ENCODE measurements at regions not wholly inside any gene's neighbourhood (a gene's known extent, or its start where the extent isn't known, plus 50 kb on each side); places are given as distances from the start of the nearest gene placed in this dataset.
"Not testable (repeated sequence)": the region's sequence is repeated elsewhere in the genome, so short reads cannot be mapped to it uniquely, and the experiment has no call there.

DNA sequence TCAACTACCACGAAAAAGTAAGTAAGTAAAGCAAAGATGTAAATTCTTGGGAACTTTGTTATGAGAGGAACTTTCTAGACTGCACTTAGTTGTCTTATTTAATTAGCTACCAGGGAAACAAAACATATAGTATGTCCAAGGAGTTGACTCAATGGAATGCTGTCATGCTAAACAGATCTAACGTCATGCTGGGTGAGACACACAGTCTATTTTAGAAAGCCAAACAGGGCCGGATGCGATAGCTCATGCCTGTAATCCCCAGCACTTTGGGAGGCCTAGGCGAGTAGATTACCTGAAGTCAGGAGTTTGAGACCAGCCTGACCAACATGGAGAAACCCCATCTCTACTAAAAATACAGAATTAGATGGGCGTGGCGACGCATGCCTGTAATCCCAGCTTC is 146.4 kb downstream of the NPIPA8 start:
- H3K9me3 ChIP-seq (replicated peaks in 1 of 11); H3K27me3 ChIP-seq; H3K36me3 ChIP-seq; H3K4me3 ChIP-seq; H4K20me1 ChIP-seq; H3K9ac ChIP-seq; H3K27ac ChIP-seq; H3K4me1 ChIP-seq; H3K4me2 ChIP-seq: not testable (repeated sequence)

DNA sequence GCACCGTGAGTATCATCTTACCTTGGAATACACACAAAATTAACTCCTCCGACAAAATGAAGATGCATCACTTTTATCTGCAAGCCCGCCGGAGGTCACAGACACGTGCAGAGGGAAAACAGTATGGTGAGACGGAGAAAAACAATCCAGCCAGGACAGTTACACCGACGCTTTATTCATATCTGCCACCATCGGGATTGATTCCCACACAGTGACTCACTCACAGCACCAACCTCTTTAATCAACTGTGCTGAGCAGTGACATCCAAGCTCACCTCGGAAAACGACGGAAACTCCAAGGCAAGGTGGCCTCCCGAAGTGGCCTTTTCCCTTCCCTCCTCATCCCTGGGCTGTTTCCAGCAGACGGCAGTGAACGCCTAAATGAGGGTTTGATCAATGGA is 151.8 kb downstream of the NPIPA8 start:
- not testable (repeated sequence) for H3K9me3 ChIP-seq (replicated peaks in 1 of 11); H3K27ac ChIP-seq; H3K9ac ChIP-seq; H4K20me1 ChIP-seq; H3K4me1 ChIP-seq; H3K27me3 ChIP-seq; H3K4me2 ChIP-seq; H3K36me3 ChIP-seq; H3K4me3 ChIP-seq

DNA sequence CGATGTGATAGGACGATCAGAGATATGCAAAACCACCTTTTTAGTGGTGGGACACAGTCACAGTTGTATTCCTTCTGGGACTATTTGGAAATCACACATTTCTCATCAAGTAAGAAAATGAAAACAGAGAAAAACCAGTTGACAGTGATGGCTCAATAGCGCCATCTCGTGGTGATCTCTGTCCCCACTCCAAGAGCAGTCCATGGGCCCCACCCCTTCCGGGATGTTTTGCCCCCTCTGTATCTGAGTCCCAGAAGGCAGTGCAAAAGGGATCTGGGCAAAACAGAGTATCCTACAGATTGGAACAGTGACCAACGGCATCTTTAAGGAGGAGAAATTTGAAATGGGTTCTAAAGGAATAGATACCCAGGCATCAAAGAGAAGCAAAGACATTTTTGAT is 155.5 kb downstream of the NPIPA8 start:
- H3K9ac ChIP-seq; H3K4me1 ChIP-seq; H3K4me2 ChIP-seq; H3K36me3 ChIP-seq; H4K20me1 ChIP-seq; H3K27ac ChIP-seq; H3K9me3 ChIP-seq (replicated peaks in 1 of 11); H3K4me3 ChIP-seq; H3K27me3 ChIP-seq: not testable (repeated sequence)

DNA sequence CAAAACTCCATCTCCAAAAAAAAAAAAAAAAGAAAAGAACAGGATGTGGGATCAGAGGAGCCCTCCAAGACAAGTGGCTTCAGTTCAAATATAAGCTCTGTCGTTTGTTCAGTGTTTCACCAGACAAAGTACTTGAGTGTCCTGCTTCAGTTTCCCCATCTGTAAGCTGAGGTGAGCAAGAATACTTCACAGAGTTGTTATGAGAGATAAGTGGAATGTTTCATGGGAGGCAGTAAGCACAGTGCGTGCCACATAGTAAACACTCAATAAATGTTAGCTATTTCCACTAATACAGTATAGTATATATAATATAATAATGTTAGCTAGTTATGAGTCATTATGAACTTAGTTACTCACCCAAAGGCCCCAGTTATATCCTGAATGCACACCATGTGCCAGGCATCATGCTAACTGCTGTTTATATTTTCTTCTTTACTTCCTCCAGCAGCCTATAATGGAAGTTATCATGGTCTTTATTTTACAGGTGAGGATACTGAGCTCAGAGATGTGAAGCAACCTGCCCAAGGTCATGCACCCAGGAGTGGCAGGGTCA is 162.5 kb downstream of the NPIPA8 start:
- H3K36me3 ChIP-seq; H3K27me3 ChIP-seq; H3K4me2 ChIP-seq; H3K9me3 ChIP-seq (replicated peaks in 1 of 11); H3K4me3 ChIP-seq; H3K27ac ChIP-seq; H4K20me1 ChIP-seq; H3K9ac ChIP-seq; H3K4me1 ChIP-seq: not testable (repeated sequence)

DNA sequence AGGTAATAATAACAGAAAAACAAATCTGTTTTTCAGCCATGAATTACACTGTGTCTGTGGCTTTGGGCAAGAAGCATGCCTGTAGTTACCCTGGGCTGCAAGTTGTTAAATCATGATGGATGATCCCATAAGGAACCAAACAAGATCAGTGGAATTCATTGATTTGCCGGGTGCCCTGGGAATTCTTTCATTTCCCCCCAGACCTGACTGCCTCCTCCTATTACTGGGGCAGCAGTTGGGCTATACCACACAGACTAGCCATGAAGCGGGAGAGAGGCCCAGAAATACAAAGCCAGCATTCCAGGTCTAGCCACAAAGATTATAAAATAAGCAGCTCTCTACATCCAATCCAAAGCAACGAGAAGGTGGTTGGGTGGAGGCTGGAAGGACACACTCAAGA is 174.2 kb downstream of the NPIPA8 start:
- not testable (repeated sequence) for H4K20me1 ChIP-seq; H3K36me3 ChIP-seq; H3K4me3 ChIP-seq; H3K27me3 ChIP-seq; H3K9ac ChIP-seq; H3K4me2 ChIP-seq; H3K27ac ChIP-seq; H3K4me1 ChIP-seq; H3K9me3 ChIP-seq (replicated peaks in 1 of 11)

DNA sequence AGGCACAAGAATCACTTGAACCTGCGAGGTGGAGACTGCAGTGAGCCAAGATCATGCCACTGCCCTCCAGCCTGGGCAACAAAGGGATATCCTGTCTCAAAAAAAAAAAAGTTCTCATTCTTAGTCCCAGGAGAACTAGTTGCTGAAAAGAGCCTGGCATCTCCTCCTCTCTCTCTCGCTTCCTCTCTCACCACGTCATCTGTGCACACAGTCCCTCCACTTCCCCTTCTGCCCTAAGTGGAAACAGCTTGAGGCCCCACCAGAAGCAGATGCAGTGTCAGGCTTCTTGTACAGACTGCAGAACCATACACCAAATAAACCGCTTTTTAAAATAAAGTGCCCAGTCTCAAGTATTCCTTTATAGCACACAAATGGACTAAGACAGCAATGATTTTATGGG is 175.3 kb downstream of the NPIPA8 start:
- H3K27me3 ChIP-seq; H3K36me3 ChIP-seq; H3K4me1 ChIP-seq; H4K20me1 ChIP-seq; H3K9ac ChIP-seq; H3K27ac ChIP-seq; H3K9me3 ChIP-seq (replicated peaks in 1 of 11); H3K4me3 ChIP-seq: not testable (repeated sequence)
- 0 out of 22 replicates have a peak overlapping the region, but pooled peaks of 1 of the 11 experiments have one; percentile 13 for H3K4me2 ChIP-seq

DNA sequence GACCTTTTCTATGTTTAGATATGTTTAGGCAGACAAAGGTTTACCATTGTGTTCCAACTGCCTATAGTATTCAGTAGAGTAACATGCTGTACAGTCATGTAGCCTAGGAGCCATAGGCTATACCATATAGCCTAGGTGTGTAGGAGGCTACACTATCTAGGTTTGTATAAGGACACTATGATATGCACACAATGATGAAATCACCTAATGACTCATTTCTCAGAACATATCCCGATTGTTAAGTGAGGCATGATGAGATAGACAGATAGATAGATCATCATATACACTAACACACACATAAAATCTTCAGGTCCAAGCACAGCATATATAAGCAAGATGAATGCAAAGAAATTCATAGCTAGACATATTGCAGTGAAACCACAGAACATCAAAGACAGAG is 177.4 kb downstream of the NPIPA8 start:
- H3K9ac ChIP-seq; H3K9me3 ChIP-seq (replicated peaks in 1 of 11); H3K27me3 ChIP-seq; H3K4me3 ChIP-seq; H4K20me1 ChIP-seq; H3K27ac ChIP-seq; H3K4me2 ChIP-seq; H3K36me3 ChIP-seq; H3K4me1 ChIP-seq: not testable (repeated sequence)

DNA sequence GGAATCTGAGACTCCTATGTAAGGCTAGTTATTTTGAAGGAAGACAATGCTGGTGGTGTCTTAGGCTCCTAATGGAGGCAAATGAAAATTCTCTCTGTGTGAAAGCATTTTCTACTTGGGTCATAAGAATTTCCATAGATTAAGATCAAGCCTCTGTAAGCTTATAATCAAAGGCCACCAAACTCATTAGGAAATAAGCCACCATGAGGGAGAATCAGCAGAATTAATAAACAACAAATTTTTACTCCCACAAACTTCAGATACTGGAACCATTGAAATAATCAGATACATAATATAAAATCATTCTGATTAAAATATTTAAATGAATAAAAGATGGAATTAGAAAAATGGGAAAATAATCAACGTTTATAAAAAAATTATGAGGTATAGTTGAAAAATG is 178.7 kb downstream of the NPIPA8 start:
- H3K4me1 ChIP-seq; H3K27me3 ChIP-seq; H3K4me2 ChIP-seq; H3K27ac ChIP-seq; H3K4me3 ChIP-seq; H3K9ac ChIP-seq; H4K20me1 ChIP-seq; H3K9me3 ChIP-seq (replicated peaks in 1 of 11); H3K36me3 ChIP-seq: not testable (repeated sequence)

DNA sequence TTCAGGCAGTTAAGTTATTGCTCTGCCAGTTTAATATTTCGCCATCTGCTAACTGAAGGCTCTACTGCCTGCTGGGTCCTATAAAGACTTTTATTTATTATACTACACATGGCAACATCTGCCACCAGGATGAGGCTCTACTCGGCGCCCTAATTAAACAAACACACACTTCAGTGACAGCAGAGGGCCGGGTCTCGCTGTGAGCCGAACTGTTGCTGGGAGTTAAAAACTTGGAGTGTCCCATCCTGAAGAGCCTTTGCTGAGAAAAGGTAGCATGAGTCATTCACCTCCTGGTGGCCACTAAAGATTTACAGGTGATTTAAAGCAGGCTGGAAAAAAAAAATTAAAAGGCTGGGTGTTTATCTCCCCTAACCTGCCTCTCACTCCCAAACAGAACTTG is 183.7 kb downstream of the NPIPA8 start:
- not testable (repeated sequence) for H3K36me3 ChIP-seq; H3K9ac ChIP-seq; H4K20me1 ChIP-seq; H3K27ac ChIP-seq; H3K4me3 ChIP-seq; H3K9me3 ChIP-seq (replicated peaks in 1 of 11); H3K27me3 ChIP-seq; H3K4me2 ChIP-seq; H3K4me1 ChIP-seq

DNA sequence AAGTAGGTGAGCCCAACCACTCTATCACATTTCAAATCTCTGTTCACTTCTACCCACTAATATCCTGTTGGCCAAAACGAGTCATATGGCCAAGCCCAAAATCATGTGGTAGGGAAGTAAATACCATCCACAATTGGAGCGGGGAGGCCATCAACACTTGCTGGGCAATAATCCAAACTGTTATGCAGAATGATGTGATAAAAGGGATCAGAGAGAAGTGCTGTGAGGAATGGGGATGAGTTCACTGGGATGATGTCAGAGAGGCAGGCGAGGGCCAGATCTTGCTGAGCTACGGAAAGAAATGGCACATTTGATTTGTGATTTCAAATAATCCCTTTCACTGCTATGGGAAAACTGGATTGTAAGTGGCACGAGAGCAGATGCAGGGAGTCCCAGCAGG is 188.4 kb downstream of the NPIPA8 start:
- H3K27me3 ChIP-seq; H3K4me3 ChIP-seq; H3K4me1 ChIP-seq; H3K9me3 ChIP-seq (replicated peaks in 1 of 11); H3K9ac ChIP-seq; H3K27ac ChIP-seq; H3K4me2 ChIP-seq; H3K36me3 ChIP-seq; H4K20me1 ChIP-seq: not testable (repeated sequence)

DNA sequence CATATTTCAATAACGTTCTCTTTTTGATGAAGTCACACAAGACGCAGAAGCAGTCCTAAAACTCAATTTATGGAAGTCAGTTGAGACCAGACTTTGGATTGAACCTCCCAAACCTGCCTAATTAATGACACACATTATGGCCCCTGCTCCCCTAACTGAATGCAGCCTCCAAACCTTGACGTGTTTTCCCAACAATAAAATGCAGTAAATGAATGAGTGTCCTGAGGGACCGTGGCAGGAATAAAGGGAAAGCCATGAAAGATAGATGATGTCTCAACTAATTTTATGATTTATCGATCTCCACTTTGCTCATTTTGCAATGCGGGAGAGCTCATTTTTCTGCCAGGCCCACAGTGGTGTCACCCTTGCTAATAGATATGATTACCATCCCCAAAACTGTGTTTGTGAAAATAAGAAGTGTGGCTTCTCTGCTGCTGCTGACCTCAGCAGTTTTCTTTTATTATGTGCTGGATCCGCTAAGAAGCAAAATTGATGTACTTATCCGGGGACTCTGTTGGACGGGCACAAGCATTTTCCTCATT is 189.9 kb downstream of the NPIPA8 start:
- H3K4me2 ChIP-seq; H3K4me3 ChIP-seq; H4K20me1 ChIP-seq; H3K9ac ChIP-seq; H3K9me3 ChIP-seq (replicated peaks in 1 of 11); H3K4me1 ChIP-seq; H3K27me3 ChIP-seq; H3K27ac ChIP-seq; H3K36me3 ChIP-seq: not testable (repeated sequence)

DNA sequence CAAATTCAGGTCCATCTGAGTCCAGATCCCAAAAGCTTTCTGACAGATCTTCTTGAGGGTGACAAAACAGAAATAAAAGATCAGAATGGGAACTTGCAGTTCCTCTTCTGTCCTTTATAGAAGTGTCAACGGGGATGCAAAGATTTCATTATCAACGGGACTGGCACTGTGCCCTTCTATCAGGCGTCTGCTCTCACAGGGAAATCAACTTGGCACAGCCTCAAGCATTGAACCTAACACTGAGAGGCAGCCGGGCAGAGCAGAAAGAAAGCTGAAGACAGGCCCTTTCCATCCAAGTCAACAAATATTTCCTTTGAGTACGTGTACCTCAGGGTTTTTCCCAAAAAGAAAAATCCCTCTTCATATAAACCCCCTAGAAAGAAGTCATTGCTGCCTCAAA is 194.5 kb downstream of the NPIPA8 start:
- not testable (repeated sequence) for H4K20me1 ChIP-seq; H3K4me3 ChIP-seq; H3K9ac ChIP-seq; H3K4me1 ChIP-seq; H3K36me3 ChIP-seq; H3K4me2 ChIP-seq; H3K9me3 ChIP-seq (replicated peaks in 1 of 11); H3K27ac ChIP-seq; H3K27me3 ChIP-seq

DNA sequence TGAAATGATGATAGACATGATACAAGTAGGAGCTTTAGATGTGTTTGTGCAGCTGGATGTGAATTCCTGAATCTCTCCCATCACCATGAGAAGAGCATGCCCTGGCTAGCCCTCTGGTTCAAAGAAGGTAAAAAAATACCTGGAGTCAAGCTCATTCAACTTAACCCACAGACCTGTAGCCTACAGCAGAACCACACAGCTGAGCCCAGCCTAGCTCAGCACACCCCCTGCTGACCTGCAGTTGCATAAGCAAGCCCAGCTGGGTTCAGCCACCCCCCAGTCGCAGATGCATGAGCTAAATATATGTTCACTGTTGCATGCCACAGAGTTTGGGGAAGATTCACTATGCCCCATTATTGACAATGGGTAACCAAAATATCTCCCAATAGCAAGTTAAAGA is 200.2 kb downstream of the NPIPA8 start:
- not testable (repeated sequence) for H3K4me2 ChIP-seq; H3K4me1 ChIP-seq; H3K9ac ChIP-seq; H3K4me3 ChIP-seq; H3K27me3 ChIP-seq; H3K27ac ChIP-seq; H4K20me1 ChIP-seq; H3K9me3 ChIP-seq (replicated peaks in 1 of 11); H3K36me3 ChIP-seq

DNA sequence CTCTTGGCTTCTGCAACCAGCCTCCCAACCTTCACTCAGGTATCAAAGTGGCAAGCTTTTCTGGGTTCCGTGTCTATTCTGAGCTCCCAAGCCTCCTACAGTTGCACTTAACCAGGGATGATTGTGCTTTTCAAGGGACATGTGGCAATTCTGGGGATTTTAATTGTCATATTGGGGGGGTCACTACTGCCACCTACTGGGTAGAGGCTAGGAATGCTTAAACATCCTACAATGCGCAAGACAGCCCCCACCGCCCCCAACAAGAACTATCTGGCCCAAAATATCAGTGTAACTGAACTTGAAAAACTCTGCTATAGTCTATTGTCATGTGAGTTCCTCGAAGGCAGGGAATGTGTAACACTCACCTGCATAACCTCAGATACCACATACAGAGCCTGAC is 201.5 kb downstream of the NPIPA8 start:
- H3K36me3 ChIP-seq; H3K9ac ChIP-seq; H3K4me2 ChIP-seq; H3K4me1 ChIP-seq; H3K27me3 ChIP-seq; H3K9me3 ChIP-seq (replicated peaks in 1 of 11); H3K4me3 ChIP-seq; H4K20me1 ChIP-seq; H3K27ac ChIP-seq: not testable (repeated sequence)

DNA sequence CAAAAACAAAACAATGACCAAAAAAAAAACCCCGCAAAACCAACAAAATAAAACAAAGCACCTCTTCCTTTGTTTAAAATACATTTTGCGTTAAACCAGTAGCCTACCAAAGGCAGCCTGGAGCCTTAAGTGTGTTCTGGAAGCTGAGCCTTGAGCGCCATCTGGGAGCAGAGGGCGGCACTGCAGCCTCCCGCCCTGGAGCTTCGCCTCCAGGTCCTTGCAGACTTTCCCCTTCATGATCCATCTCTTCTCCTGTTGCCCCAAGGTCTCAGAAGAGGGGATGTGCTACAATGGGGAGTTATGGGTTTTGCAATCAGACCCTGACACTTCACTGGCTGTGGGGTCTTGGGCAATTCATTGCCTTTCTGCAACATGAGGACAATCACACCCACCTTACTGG is 204.9 kb downstream of the NPIPA8 start:
- H3K9me3 ChIP-seq (replicated peaks in 1 of 11); H4K20me1 ChIP-seq; H3K9ac ChIP-seq; H3K27me3 ChIP-seq; H3K4me2 ChIP-seq; H3K36me3 ChIP-seq; H3K4me1 ChIP-seq; H3K4me3 ChIP-seq; H3K27ac ChIP-seq: not testable (repeated sequence)
